GM23248 (cell line): ENCODE measurements at regions not wholly inside any gene's neighbourhood (a gene's known extent, or its start where the extent isn't known, plus 50 kb on each side); places are given as distances from the start of the nearest gene placed in this dataset.

Source experiments
- DNase-seq: peaks from one replicate; pipeline ENCODE4 v3.0.0-alpha.2; 2015
- H2AFZ ChIP-seq: fragments of 200-600 bp; sonication (generic); 2 replicates; pipeline ENCODE4 v1.6.1; 2016; ENCODE audit warnings: antibody characterized with exemption
- H3F3A ChIP-seq: fragments of 200-600 bp; sonication (generic); 2 replicates; pipeline ENCODE4 v1.6.1; 2016; ENCODE audit warnings: mild to moderate bottlenecking, antibody characterized with exemption, mixed run types; ENCODE audit not compliant: insufficient read depth
- H3K27ac ChIP-seq: fragments of 200-600 bp; sonication (generic); 2 replicates; pipeline ENCODE4 v1.5.1; 2016; ENCODE audit warnings: mild to moderate bottlenecking
- H3K27me3 ChIP-seq: fragments of 200-600 bp; sonication (generic); replicated peaks from 2 replicates; pipeline ENCODE4 v1.6.1; 2016; ENCODE audit warnings: mild to moderate bottlenecking; ENCODE audit not compliant: insufficient read depth
- H3K36me3 ChIP-seq: fragments of 200-600 bp; sonication (generic); 2 replicates; pipeline ENCODE4 v1.6.1; 2016; ENCODE audit warnings: low read depth, mild to moderate bottlenecking
- H3K4me1 ChIP-seq: fragments of 200-600 bp; sonication (generic); 2 replicates; pipeline ENCODE4 v1.6.1; 2016; ENCODE audit warnings: mild to moderate bottlenecking; ENCODE audit not compliant: insufficient read depth
- H3K4me2 ChIP-seq: fragments of 200-600 bp; sonication (generic); one replicate; pipeline ENCODE4 v1.6.1; 2016; ENCODE audit warnings: mild to moderate bottlenecking; ENCODE audit not compliant: unreplicated experiment
- H3K4me3 ChIP-seq: fragments of 200-600 bp; sonication (generic); 2 replicates; pipeline ENCODE4 v1.5.1; 2016; ENCODE audit warnings: mild to moderate bottlenecking
- H3K79me2 ChIP-seq: fragments of 200-600 bp; sonication (generic); 2 replicates; pipeline ENCODE4 v1.6.1; 2016; ENCODE audit warnings: mild to moderate bottlenecking; ENCODE audit not compliant: insufficient read depth
- H3K9ac ChIP-seq: fragments of 200-600 bp; sonication (generic); 2 replicates; pipeline ENCODE4 v1.6.1; 2016; ENCODE audit warnings: mild to moderate bottlenecking
- H3K9me2 ChIP-seq: fragments of 200-600 bp; sonication (generic); 2 replicates; pipeline ENCODE4 v1.6.1; 2016; ENCODE audit warnings: mixed run types, mild to moderate bottlenecking, moderate library complexity; ENCODE audit not compliant: insufficient read depth
- H3K9me3 ChIP-seq: fragments of 200-600 bp; sonication (generic); one replicate; pipeline ENCODE4 v1.6.1; 2017; ENCODE audit warnings: low read depth
- H4K20me1 ChIP-seq: fragments of 200-600 bp; sonication (generic); 2 replicates; pipeline ENCODE4 v1.6.0; 2016; ENCODE audit not compliant: insufficient read depth
- EZH2 ChIP-seq: fragments of 200-600 bp; sonication (generic); IDR thresholded peaks from 2 replicates; pipeline ENCODE4 v1.6.1; 2018; ENCODE audit warnings: antibody characterized with exemption, mild to moderate bottlenecking; ENCODE audit not compliant: insufficient read depth, poor library complexity, severe bottlenecking
- EZH2phosphoT487 ChIP-seq: fragments of 200-600 bp; sonication (generic); IDR thresholded peaks from 2 replicates; pipeline ENCODE4 v1.6.1; 2018; ENCODE audit warnings: antibody characterized with exemption, moderate library complexity, mild to moderate bottlenecking, low read depth; ENCODE audit not compliant: insufficient read depth
- WGBS, 2 experiments: methylation state at CpG; one replicate each; pipeline ENCODE4 v1.1.6; 2015 to 2017; ENCODE audit warnings: low lambda C conversion rate in 2 of 2, low coverage in 1 of 2; ENCODE audit errors: missing lambda C conversion rate in 2 of 2; 5-methylcytosine and 5-hydroxymethylcytosine counted together
- in situ Hi-C: fragments of 300-500 bp; cut with MboI; formaldehyde crosslinking; loops from 2 replicates; pipeline ENCODE4 v1.15.0; 2020

GRCh38 chr18:59041819-59042815 is 97.6 kb upstream of the SEC11C start:
- 31% methylated on average over 10 of the region's 10 CpGs for WGBS, 2 experiments
- Histone ChIP-seq H3K4me3 (no peak overlapping the region), H3K27me3 (no peaks in the 10 kb centered on the region), H3K79me2 (no peaks in the 10 kb centered on the region), H4K20me1 (no peaks in the 10 kb centered on the region), H3K9ac (no peak overlapping the region), H3K9me3 (no peaks in the 10 kb centered on the region), H3K27ac (peak overlapping the region; percentile 23; the same call in 1 of the 2 replicates), H3K9me2 (no peaks in the 10 kb centered on the region), H3F3A (peaks cover 14% of the 10 kb centered on the region), H2AFZ (peak overlapping the region; percentile 60), H3K4me1 (peaks cover 9% of the 10 kb centered on the region), H3K4me2 (peak overlapping the region; percentile 37), H3K36me3 (no peaks in the 10 kb centered on the region)
- TF ChIP-seq EZH2: no peak
- TF ChIP-seq EZH2phosphoT487: 0 out of 2 replicates have a peak, but pooled peaks have one; percentile 64
- in situ Hi-C loops: no loop called here
- DNase-seq: peak; percentile 77

DNA sequence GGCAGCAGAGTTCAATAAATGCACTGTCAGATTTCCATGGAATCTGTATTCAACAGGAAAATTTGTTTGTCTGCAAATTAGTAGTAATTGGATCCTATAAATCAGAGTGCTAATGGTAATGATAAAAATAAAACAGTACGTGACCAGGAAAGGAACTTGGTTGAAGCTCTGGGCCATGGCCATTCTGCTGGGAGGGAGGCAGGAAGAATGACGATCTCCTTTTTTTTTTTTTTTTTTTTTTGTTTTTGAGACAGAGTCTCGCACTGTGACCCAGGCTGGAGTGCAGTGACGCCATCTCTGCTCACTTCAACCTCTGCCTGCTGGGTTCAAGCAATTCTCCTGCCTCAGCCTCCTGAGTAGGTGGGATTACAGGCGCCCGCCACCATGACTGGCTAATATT is 94.8 kb upstream of the SEC11C start:
- no peak overlapping the region for H3K9ac ChIP-seq
- no peaks in the 10 kb centered on the region for H3K79me2 ChIP-seq
- no peaks in the 10 kb centered on the region for H4K20me1 ChIP-seq
- no peaks in the 10 kb centered on the region for H3K9me3 ChIP-seq
- no peak for TF ChIP-seq EZH2
- no peak for TF ChIP-seq EZH2phosphoT487
- no peaks in the 10 kb centered on the region for H3K9me2 ChIP-seq
- no peak overlapping the region for H2AFZ ChIP-seq
- H3K36me3 ChIP-seq: no peaks in the 10 kb centered on the region
- WGBS, 2 experiments: 83 to 85% methylated on average over 6 of the region's 6 CpGs
- no peak overlapping the region for H3K4me3 ChIP-seq
- in situ Hi-C loops: no loop called here
- no peak for DNase-seq
- peaks cover 9% of the 10 kb centered on the region for H3K4me1 ChIP-seq
- no peak overlapping the region for H3K27ac ChIP-seq
- no peaks in the 10 kb centered on the region for H3K27me3 ChIP-seq
- H3F3A ChIP-seq: peaks cover 14% of the 10 kb centered on the region
- H3K4me2 ChIP-seq: no peak overlapping the region

DNA sequence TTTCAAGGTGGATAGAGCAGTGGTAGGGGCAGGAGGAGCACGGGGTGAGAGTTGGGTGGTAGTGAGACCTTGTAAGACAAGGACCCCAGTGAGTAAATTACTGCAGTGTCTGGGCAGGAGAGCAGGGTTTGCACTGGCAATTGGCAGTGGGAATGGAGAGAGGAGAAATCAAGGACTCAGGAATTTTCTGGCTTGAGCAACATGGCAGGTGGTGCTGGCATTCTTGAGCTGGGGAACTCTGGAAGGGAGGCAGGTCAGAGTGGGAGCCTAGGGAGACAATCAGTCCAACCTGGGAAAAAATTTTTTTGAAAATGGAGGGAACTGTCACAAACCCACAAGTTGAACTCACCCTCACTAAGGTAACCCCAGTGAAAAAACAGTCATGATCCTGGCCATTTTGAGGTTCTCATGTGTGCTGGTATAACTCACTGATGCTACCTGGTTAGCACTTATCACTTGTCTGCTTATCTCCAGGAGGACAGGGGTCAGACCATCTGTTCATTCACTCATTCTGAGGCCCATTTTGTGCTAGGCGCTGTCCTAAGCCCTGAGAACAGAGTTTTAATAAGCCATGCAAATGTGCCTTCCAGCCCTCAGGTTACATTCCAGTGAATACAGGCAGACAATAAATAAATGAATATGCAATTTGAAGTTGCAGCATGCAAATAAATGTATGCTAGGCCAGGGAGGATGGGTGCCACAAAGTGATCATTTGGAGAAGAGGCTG is 92.2 kb upstream of the SEC11C start:
- no peak for DNase-seq
- H3K27ac ChIP-seq: no peak overlapping the region
- H2AFZ ChIP-seq: no peak overlapping the region
- H3K4me3 ChIP-seq: no peak overlapping the region
- no peak overlapping the region for H3K4me2 ChIP-seq
- H3F3A ChIP-seq: peaks cover under 1% of the 10 kb centered on the region; the same call in 1 of the 2 replicates
- H3K27me3 ChIP-seq: no peaks in the 10 kb centered on the region
- WGBS, 2 experiments: 73 to 86% methylated on average over 2 of the region's 2 CpGs
- TF ChIP-seq EZH2phosphoT487 (no peak), EZH2 (no peak)
- H3K9me2 ChIP-seq: no peaks in the 10 kb centered on the region
- no peaks in the 10 kb centered on the region for H4K20me1 ChIP-seq
- no peak overlapping the region for H3K9ac ChIP-seq
- in situ Hi-C loops: no loop called here
- no peaks in the 10 kb centered on the region for H3K79me2 ChIP-seq
- no peaks in the 10 kb centered on the region; the same call in 1 of the 2 replicates for H3K4me1 ChIP-seq
- H3K36me3 ChIP-seq: no peaks in the 10 kb centered on the region
- no peaks in the 10 kb centered on the region for H3K9me3 ChIP-seq

DNA sequence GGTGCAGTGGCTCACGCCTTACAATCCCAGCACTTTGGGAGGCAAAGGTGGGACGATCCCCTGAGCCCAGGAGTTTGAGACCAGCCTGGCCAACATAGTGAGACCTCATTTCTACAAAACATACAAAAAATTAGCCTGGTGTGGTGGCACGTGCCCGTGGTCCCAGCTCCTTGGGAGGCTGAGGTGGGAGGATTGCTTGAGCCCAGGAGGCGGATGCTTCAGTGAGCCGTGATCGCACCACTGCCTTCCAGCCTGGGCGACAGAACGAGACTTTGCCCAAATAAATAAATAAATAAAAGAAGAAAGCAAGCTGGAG is 91.7 kb upstream of the SEC11C start:
- 86 to 89% methylated on average over 9 of the region's 9 CpGs for WGBS, 2 experiments
- H4K20me1 ChIP-seq: no peaks in the 10 kb centered on the region
- no peaks in the 10 kb centered on the region for H3K4me1 ChIP-seq
- H3K27ac ChIP-seq: no peak overlapping the region
- no peaks in the 10 kb centered on the region for H3K27me3 ChIP-seq
- H3F3A ChIP-seq: no peaks in the 10 kb centered on the region; the same call in 1 of the 2 replicates
- H2AFZ ChIP-seq: no peak overlapping the region
- no peak for DNase-seq
- in situ Hi-C loops: no loop called here
- H3K4me2 ChIP-seq: no peak overlapping the region
- TF ChIP-seq EZH2 (no peak), EZH2phosphoT487 (no peak)
- no peaks in the 10 kb centered on the region for H3K9me2 ChIP-seq
- H3K9ac ChIP-seq: no peak overlapping the region
- no peaks in the 10 kb centered on the region for H3K9me3 ChIP-seq
- no peak overlapping the region for H3K4me3 ChIP-seq
- H3K36me3 ChIP-seq: no peaks in the 10 kb centered on the region
- H3K79me2 ChIP-seq: no peaks in the 10 kb centered on the region
